Liver (tissue), 8 donors: ENCODE measurements at regions not wholly inside any gene's neighbourhood (a gene's known extent, or its start where the extent isn't known, plus 50 kb on each side); places are given as distances from the start of the nearest gene placed in this dataset.

Experiments used
- DNase-seq: peaks from one replicate; pipeline ENCODE4 v3.0.0-alpha.2; 2017; ENCODE audit warnings: low spot score
- H3K27ac ChIP-seq, 2 donors: one replicate each; pipeline ENCODE4 v1.7.0; 2013; ENCODE audit warnings: inconsistent platforms in 2 of 2, low read length in 2 of 2, control low read depth in 1 of 2, low read depth in 1 of 2, mild to moderate bottlenecking in 1 of 2
- H3K27me3 ChIP-seq, 4 donors: one replicate each; pipeline versions ENCODE4 v1.6.1 to v1.7.0; 2013; ENCODE audit warnings: low read length in 3 of 4, inconsistent platforms in 1 of 4, mild to moderate bottlenecking in 1 of 4, moderate library complexity in 1 of 4; ENCODE audit not compliant: control insufficient read depth in 4 of 4, insufficient read depth in 4 of 4
- H3K36me3 ChIP-seq, 4 donors: one replicate each; pipeline versions ENCODE4 v1.6.1 to v1.7.0; 2013; ENCODE audit warnings: low read length in 3 of 4, mild to moderate bottlenecking in 3 of 4, low read depth in 1 of 4, moderate library complexity in 1 of 4; ENCODE audit not compliant: control insufficient read depth in 4 of 4, insufficient read depth in 3 of 4
- H3K4me1 ChIP-seq, 4 donors: one replicate each; pipeline versions ENCODE4 v1.6.1 to v1.7.0; 2013; ENCODE audit warnings: low read length in 3 of 4, mild to moderate bottlenecking in 3 of 4, moderate library complexity in 1 of 4; ENCODE audit not compliant: control insufficient read depth in 4 of 4, insufficient read depth in 4 of 4
- H3K4me3 ChIP-seq, 3 donors: one replicate each; pipeline versions ENCODE4 v1.6.1 to v1.7.0; 2013; ENCODE audit warnings: low read length in 3 of 3, control low read depth in 1 of 3, low read depth in 1 of 3, mild to moderate bottlenecking in 1 of 3
- H3K9ac ChIP-seq, 2 donors: one replicate each; pipeline ENCODE4 v1.7.0; 2013; ENCODE audit warnings: low read length in 2 of 2, mild to moderate bottlenecking in 2 of 2, moderate library complexity in 2 of 2, control low read depth in 1 of 2, low read depth in 1 of 2
- H3K9me3 ChIP-seq, 4 donors: one replicate each; pipeline versions ENCODE4 v1.6.1 to v1.7.0; 2013; ENCODE audit warnings: low read length in 3 of 4; ENCODE audit not compliant: control insufficient read depth in 4 of 4
- EGR1 ChIP-seq, 2 donors: IDR thresholded peaks; 2 replicates each; pipeline ENCODE4 v1.6.1; 2016 to 2018; ENCODE audit warnings: antibody characterized with exemption in 2 of 2, low read depth in 2 of 2
- FOXA1 ChIP-seq: IDR thresholded peaks from 2 replicates; pipeline ENCODE4 v1.6.1; 2016; ENCODE audit warnings: antibody characterized with exemption
- FOXA2 ChIP-seq: IDR thresholded peaks from 2 replicates; pipeline ENCODE4 v1.6.1; 2016; ENCODE audit warnings: antibody characterized with exemption
- GABPA ChIP-seq, 2 donors: IDR thresholded peaks in 1 of 2; conservative IDR thresholded peaks in 1 of 2; 2 replicates each; pipeline ENCODE4 v1.6.1; 2016; ENCODE audit warnings: antibody characterized with exemption in 2 of 2, mild to moderate bottlenecking in 1 of 2, moderate library complexity in 1 of 2
- HNF4A ChIP-seq, 2 donors: conservative IDR thresholded peaks; 2 replicates each; pipeline ENCODE4 v1.6.1; 2016; ENCODE audit warnings: antibody characterized with exemption in 2 of 2, mild to moderate bottlenecking in 2 of 2
- JUND ChIP-seq, 2 donors: IDR thresholded peaks; 2 replicates each; pipeline ENCODE4 v1.6.1; 2016; ENCODE audit warnings: antibody characterized with exemption in 2 of 2
- RAD21 ChIP-seq, 2 donors: IDR thresholded peaks; 2 replicates each; pipeline ENCODE4 v1.6.1; 2016; ENCODE audit warnings: antibody characterized with exemption in 2 of 2, mild to moderate bottlenecking in 2 of 2
- REST ChIP-seq: IDR thresholded peaks from 2 replicates; pipeline ENCODE4 v1.6.1; 2016; ENCODE audit warnings: antibody characterized with exemption, mild to moderate bottlenecking
- RXRA ChIP-seq, 2 donors: IDR thresholded peaks; 2 replicates each; pipeline ENCODE4 v1.6.1; 2017 to 2018; ENCODE audit warnings: antibody characterized with exemption in 2 of 2, mild to moderate bottlenecking in 1 of 2
- SP1 ChIP-seq: IDR thresholded peaks from 2 replicates; pipeline ENCODE4 v1.6.1; 2018; ENCODE audit warnings: antibody characterized with exemption, mild to moderate bottlenecking
- TAF1 ChIP-seq: conservative IDR thresholded peaks from 2 replicates; pipeline ENCODE4 v1.6.1; 2016; ENCODE audit warnings: antibody characterized with exemption, mild to moderate bottlenecking
- YY1 ChIP-seq: IDR thresholded peaks from 2 replicates; pipeline ENCODE4 v1.6.1; 2016; ENCODE audit warnings: antibody characterized with exemption, mild to moderate bottlenecking
- WGBS: extraction: QIAGEN DNeasy Blood & Tissue Kit; methylation state at CpG from one replicate; pipeline ENCODE4 v1.1.7; 2013; 5-methylcytosine and 5-hydroxymethylcytosine counted together
- TF ChIP-seq, protein P1 (sequence below): IDR thresholded peaks from 2 replicates; pipeline ENCODE4 v1.6.1; 2016; ENCODE audit warnings: antibody characterized with exemption
- TF ChIP-seq, protein P2 (sequence below): IDR thresholded peaks from 2 replicates; pipeline ENCODE4 v1.6.1; 2016; ENCODE audit warnings: antibody characterized with exemption
- TF ChIP-seq, protein P3 (sequence below): IDR thresholded peaks from 2 replicates; pipeline ENCODE4 v1.6.1; 2016; ENCODE audit warnings: antibody characterized with exemption
- TF ChIP-seq, protein P4 (sequence below): fragments of 150-350 bp; IDR thresholded peaks from 2 replicates; pipeline ENCODE4 v1.5.1; 2017; ENCODE audit warnings: improper control_type of control experiment, low read depth, low read length; ENCODE audit not compliant: missing input control
- donor health status: healthy.
- donor health status: healthy.
- donor health status: healthy.
- donor health status: healthy.
- donor health status: healthy.

DNA sequence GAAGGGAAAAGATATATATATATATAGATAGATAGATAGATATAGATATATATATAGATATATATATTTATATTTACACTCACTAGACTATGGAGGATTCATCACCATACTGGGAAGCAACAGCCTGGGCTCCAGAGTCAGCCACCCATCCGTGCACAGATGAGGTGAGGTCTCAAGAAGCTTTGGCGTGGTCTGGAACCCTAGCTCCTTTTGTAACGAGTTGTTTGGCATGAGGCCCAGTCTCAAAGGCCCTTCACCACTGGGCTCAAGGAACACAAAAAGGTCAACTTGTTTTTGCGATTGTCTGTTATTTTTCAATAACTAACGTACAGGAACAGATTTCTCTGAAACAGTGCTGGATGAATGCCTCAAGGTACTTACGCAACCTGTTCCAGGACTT, 448.7 kb downstream of the CMPK2 start:
- DNase-seq, result no peak
- Histone ChIP-seq H3K27me3 (no peaks in the 10 kb centered on the region), H3K27ac (no peak overlapping the region), H3K4me3 (no peak overlapping the region), H3K9me3 (no peaks in the 10 kb centered on the region), H3K36me3 (no peaks in the 10 kb centered on the region), H3K9ac (no peak overlapping the region), H3K4me1 (no peaks in the 10 kb centered on the region)
- 70% methylated on average over 6 of the region's 6 CpGs for WGBS
- no peak for TF ChIP-seq FOXA2
- no peak for TF ChIP-seq TAF1
- TF ChIP-seq, protein P1, sequence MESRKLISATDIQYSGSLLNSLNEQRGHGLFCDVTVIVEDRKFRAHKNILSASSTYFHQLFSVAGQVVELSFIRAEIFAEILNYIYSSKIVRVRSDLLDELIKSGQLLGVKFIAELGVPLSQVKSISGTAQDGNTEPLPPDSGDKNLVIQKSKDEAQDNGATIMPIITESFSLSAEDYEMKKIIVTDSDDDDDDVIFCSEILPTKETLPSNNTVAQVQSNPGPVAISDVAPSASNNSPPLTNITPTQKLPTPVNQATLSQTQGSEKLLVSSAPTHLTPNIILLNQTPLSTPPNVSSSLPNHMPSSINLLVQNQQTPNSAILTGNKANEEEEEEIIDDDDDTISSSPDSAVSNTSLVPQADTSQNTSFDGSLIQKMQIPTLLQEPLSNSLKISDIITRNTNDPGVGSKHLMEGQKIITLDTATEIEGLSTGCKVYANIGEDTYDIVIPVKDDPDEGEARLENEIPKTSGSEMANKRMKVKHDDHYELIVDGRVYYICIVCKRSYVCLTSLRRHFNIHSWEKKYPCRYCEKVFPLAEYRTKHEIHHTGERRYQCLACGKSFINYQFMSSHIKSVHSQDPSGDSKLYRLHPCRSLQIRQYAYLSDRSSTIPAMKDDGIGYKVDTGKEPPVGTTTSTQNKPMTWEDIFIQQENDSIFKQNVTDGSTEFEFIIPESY, result no peak
- no peak for TF ChIP-seq REST
- no peak for TF ChIP-seq FOXA1
- TF ChIP-seq, protein P2, sequence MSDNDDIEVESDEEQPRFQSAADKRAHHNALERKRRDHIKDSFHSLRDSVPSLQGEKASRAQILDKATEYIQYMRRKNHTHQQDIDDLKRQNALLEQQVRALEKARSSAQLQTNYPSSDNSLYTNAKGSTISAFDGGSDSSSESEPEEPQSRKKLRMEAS, result no peak
- TF ChIP-seq, protein P3, sequence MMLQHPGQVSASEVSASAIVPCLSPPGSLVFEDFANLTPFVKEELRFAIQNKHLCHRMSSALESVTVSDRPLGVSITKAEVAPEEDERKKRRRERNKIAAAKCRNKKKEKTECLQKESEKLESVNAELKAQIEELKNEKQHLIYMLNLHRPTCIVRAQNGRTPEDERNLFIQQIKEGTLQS, result no peak
- TF ChIP-seq HNF4A (conservative IDR thresholded peaks at IDR 0.05), result no peak
- TF ChIP-seq RAD21 (IDR thresholded peaks at IDR 0.05), result no peak
- TF ChIP-seq GABPA (IDR thresholded peaks at IDR 0.05 in 1 of 2, conservative IDR thresholded peaks at IDR 0.05 in 1 of 2), result no peak
- no peak for TF ChIP-seq YY1
- no peak for TF ChIP-seq JUND (IDR thresholded peaks at IDR 0.05)
- TF ChIP-seq RXRA (IDR thresholded peaks at IDR 0.05), result no peak

- Histone ChIP-seq H3K4me3 (no peak overlapping the region), H3K4me1 (no peaks in the 10 kb centered on the region), H3K27ac (no peak overlapping the region), H3K9ac (no peak overlapping the region), H3K9me3 (no peaks in the 10 kb centered on the region), H3K27me3 (no peaks in the 10 kb centered on the region), H3K36me3 (no peaks in the 10 kb centered on the region)
- TF ChIP-seq FOXA2, result no peak
- TF ChIP-seq, protein P3, result no peak
- no peak for TF ChIP-seq FOXA1
- TF ChIP-seq, protein P4, sequence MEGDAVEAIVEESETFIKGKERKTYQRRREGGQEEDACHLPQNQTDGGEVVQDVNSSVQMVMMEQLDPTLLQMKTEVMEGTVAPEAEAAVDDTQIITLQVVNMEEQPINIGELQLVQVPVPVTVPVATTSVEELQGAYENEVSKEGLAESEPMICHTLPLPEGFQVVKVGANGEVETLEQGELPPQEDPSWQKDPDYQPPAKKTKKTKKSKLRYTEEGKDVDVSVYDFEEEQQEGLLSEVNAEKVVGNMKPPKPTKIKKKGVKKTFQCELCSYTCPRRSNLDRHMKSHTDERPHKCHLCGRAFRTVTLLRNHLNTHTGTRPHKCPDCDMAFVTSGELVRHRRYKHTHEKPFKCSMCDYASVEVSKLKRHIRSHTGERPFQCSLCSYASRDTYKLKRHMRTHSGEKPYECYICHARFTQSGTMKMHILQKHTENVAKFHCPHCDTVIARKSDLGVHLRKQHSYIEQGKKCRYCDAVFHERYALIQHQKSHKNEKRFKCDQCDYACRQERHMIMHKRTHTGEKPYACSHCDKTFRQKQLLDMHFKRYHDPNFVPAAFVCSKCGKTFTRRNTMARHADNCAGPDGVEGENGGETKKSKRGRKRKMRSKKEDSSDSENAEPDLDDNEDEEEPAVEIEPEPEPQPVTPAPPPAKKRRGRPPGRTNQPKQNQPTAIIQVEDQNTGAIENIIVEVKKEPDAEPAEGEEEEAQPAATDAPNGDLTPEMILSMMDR, result no peak
- TF ChIP-seq HNF4A (conservative IDR thresholded peaks at IDR 0.05), result no peak
- TF ChIP-seq RXRA (IDR thresholded peaks at IDR 0.05), result no peak
- no peak for TF ChIP-seq REST
- TF ChIP-seq JUND (IDR thresholded peaks at IDR 0.05), result no peak
- TF ChIP-seq GABPA (IDR thresholded peaks at IDR 0.05 in 1 of 2, conservative IDR thresholded peaks at IDR 0.05 in 1 of 2), result no peak
- TF ChIP-seq TAF1, result no peak
- TF ChIP-seq, protein P2, result no peak
- TF ChIP-seq EGR1 (IDR thresholded peaks at IDR 0.05; ENCODE audit: low read depth in 2 of 2), result no peak
- TF ChIP-seq, protein P1, result no peak
- no peak for TF ChIP-seq SP1
- DNase-seq, result no peak
- WGBS, result 38% methylated on average over 1 of the region's 1 CpG
Measured at GRCh38 chr2:6418291-6418690, 447.4 kb downstream of the CMPK2 start.
